WERI-Rb-1 (cell line): ENCODE measurements at regions not wholly inside any gene's neighbourhood (a gene's known extent, or its start where the extent isn't known, plus 50 kb on each side); places are given as distances from the start of the nearest gene placed in this dataset.

Experiments
- DNase-seq: peaks from one replicate; pipeline ENCODE4 v3.0.0-alpha.2; 2020
- H3K27ac ChIP-seq: fragments of 250-450 bp; sonication (Bioruptor Pico); 2 replicates; pipeline ENCODE4 v1.5.1; 2020; ENCODE audit warnings: mild to moderate bottlenecking, moderate library complexity
- H3K27me3 ChIP-seq: fragments of 250-450 bp; sonication (Bioruptor Pico); 2 replicates; pipeline ENCODE4 v1.5.1; 2021; ENCODE audit warnings: mild to moderate bottlenecking, low read depth, moderate library complexity; ENCODE audit not compliant: insufficient read depth, severe bottlenecking
- H3K36me3 ChIP-seq: fragments of 250-450 bp; sonication (Bioruptor Pico); 2 replicates; pipeline ENCODE4 v1.5.1; 2020; ENCODE audit warnings: mild to moderate bottlenecking, moderate library complexity
- H3K4me3 ChIP-seq: 2 replicates; pipeline ENCODE4 v1.5.1; 2011; ENCODE audit warnings: low read depth, mild to moderate bottlenecking, control low read depth, low read length
- H3K9me3 ChIP-seq: fragments of 250-450 bp; sonication (Bioruptor Pico); 2 replicates; pipeline ENCODE4 v1.5.1; 2021; ENCODE audit warnings: mild to moderate bottlenecking, moderate library complexity; ENCODE audit not compliant: severe bottlenecking
- TF ChIP-seq, protein P1 (sequence below): IDR thresholded peaks from 2 replicates; pipeline ENCODE4 v1.5.1; 2011; ENCODE audit warnings: low read depth, mild to moderate bottlenecking, control low read depth, inconsistent platforms, low read length

DNA sequence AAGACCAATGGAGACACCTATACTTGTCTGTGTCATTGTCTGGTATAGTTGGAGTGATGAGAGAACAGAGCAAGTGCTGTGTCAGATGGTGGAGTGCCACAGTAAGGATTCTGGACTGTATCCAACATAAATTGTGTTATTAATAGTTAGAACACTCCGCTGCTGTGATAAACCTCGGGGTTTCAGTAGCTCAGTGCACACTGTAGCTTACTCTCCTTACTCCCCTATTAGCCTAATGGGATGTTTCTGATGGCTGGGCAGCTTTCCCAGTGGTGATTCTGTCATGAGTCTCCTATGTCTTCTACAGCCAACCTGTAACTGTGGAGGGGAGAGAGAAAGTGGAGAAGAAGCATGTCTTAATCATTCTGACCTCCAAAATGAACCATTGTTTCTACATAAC, 127.6 kb upstream of the PTCH1 start:
- no peak overlapping the region for H3K4me3 ChIP-seq
- no peaks in the 10 kb centered on the region for H3K27me3 ChIP-seq
- no peak for DNase-seq
- H3K27ac ChIP-seq, result no peak overlapping the region
- peaks cover 2% of the 10 kb centered on the region for H3K9me3 ChIP-seq
- no peaks in the 10 kb centered on the region for H3K36me3 ChIP-seq
- TF ChIP-seq, protein P1, sequence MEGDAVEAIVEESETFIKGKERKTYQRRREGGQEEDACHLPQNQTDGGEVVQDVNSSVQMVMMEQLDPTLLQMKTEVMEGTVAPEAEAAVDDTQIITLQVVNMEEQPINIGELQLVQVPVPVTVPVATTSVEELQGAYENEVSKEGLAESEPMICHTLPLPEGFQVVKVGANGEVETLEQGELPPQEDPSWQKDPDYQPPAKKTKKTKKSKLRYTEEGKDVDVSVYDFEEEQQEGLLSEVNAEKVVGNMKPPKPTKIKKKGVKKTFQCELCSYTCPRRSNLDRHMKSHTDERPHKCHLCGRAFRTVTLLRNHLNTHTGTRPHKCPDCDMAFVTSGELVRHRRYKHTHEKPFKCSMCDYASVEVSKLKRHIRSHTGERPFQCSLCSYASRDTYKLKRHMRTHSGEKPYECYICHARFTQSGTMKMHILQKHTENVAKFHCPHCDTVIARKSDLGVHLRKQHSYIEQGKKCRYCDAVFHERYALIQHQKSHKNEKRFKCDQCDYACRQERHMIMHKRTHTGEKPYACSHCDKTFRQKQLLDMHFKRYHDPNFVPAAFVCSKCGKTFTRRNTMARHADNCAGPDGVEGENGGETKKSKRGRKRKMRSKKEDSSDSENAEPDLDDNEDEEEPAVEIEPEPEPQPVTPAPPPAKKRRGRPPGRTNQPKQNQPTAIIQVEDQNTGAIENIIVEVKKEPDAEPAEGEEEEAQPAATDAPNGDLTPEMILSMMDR, result no peak

DNA sequence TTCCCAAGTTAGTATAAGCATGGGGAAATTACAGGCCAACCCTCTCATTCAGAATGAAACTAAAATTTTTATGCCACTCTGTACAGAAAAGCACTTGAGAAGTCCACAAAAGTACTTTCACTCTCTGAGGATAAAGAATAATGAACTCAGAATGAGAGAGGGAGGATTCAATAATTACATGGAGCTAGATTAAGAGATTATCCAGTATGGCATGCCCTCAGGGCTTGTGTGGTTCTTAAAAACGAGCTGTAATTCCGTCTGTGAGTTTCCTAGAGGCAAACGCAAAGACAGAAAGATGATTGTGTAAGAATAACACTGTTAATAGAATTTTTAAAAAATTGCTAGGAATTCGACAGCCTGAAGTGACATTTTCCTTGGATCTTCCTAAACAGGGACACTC, 126.8 kb upstream of the PTCH1 start:
- H3K27ac ChIP-seq, result no peak overlapping the region
- peaks cover 2% of the 10 kb centered on the region for H3K9me3 ChIP-seq
- DNase-seq, result no peak
- no peaks in the 10 kb centered on the region for H3K27me3 ChIP-seq
- TF ChIP-seq, protein P1, result no peak
- no peak overlapping the region for H3K4me3 ChIP-seq
- no peaks in the 10 kb centered on the region for H3K36me3 ChIP-seq

DNA sequence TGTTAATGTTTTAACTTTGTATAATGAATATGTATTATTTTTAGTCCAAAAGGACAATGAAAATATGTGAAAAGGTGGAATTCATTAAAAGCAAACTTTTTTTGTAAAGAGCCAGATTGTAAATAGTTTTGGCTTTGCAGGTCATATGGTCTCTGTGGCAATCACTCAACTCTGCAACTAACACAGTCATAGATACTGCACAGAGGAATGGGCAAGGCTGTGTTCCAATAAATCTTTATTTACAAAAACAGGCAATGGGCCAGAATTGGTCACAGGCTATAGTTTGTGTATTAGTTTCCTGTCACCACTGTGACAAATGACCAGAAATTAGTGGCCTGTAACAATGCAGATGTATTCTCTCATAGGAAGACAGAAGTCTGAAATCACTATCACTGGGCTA, 125.4 kb upstream of the PTCH1 start:
- H3K9me3 ChIP-seq, result peaks cover 5% of the 10 kb centered on the region
- DNase-seq, result no peak
- TF ChIP-seq, protein P1, result no peak
- H3K4me3 ChIP-seq, result no peak overlapping the region
- H3K27me3 ChIP-seq, result no peaks in the 10 kb centered on the region
- H3K36me3 ChIP-seq, result no peaks in the 10 kb centered on the region
- H3K27ac ChIP-seq, result no peak overlapping the region

DNA sequence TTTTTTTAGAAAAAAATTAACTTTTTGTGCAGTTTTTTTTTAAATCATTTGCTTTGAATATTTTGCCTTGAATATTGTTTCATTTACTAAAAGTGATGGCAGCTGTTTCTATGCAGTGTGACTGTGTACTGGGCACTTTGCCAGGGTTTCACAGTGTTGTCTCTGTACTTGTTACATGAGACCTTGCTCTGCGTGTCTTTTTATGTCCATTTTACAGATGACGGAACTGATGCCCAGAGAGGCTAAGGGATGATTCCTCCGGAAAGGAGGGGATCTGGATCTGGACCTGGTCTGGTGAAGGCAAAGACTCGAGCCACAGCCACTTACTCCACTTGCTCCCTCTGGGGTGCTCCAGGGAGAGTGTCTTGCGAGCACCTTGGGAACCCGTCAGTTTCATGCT, 124.8 kb upstream of the PTCH1 start:
- DNase-seq, result no peak
- H3K4me3 ChIP-seq, result no peak overlapping the region
- no peaks in the 10 kb centered on the region for H3K27me3 ChIP-seq
- peaks cover 5% of the 10 kb centered on the region for H3K9me3 ChIP-seq
- TF ChIP-seq, protein P1, result no peak
- no peaks in the 10 kb centered on the region for H3K36me3 ChIP-seq
- no peak overlapping the region for H3K27ac ChIP-seq

DNA sequence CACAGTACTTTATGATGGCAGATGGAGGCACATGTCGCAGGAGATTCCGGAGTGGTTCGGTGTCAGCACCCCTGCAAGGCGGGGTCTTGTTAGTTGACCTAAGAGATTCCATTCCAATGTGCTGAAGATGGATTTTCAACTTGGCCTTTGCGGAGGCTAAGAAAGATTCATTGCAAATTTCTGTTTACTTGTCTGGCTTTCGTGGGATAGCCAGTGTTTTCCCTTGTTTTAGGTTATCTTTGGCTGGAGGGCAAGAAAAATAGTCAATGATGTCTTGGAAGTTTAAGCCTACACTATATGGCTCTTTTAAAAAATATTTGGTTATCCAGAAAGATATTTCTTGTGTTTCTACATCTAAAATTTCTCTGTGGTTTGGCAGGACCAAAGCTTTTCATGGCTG, 123.6 kb upstream of the PTCH1 start:
- Histone ChIP-seq H3K27me3 (no peaks in the 10 kb centered on the region), H3K4me3 (no peak overlapping the region), H3K36me3 (no peaks in the 10 kb centered on the region), H3K9me3 (peaks cover 5% of the 10 kb centered on the region), H3K27ac (no peak overlapping the region)
- DNase-seq, result no peak
- TF ChIP-seq, protein P1, result no peak

DNA sequence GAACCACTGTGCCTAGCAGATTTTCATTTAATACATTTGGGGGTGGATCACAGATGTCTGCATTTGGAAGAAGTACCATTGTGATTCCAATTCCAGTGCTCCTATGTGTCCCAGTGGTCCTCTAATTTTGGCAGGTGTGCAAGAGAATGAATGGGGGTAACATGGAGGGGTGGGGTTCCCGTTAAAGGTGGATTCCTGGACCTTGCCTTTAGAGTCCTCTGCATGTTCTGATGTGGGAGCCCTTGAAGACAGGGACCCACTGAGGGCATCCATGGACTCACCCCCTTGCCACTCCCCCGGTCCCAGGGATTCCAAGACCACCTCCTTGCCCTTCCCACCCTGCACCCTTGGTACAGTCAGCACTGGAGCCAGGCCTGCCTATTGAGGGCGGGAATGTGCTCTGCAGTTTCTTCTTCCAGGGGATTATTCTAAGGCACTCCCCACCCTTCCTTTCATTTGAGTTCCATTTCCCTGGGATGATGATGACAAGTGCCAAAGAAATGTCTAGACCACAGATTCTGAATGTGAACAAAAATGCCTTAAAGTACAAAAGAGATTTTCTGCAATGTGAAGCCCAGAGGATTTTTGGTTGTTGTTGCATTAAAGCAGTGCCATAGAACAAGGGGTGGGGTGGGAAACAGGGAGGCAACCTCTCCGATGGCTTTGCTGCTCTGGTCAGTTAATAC, 119.4 kb upstream of the PTCH1 start:
- Histone ChIP-seq H3K4me3 (no peak overlapping the region), H3K27ac (no peak overlapping the region), H3K9me3 (peaks cover 5% of the 10 kb centered on the region), H3K27me3 (no peaks in the 10 kb centered on the region), H3K36me3 (no peaks in the 10 kb centered on the region)
- TF ChIP-seq, protein P1, result no peak
- no peak for DNase-seq
